ENCODE measurements at regions not wholly inside any gene's neighbourhood (a gene's known extent, or its start where the extent isn't known, plus 50 kb on each side); places are given as distances from the start of the nearest gene placed in this dataset.

DNA sequence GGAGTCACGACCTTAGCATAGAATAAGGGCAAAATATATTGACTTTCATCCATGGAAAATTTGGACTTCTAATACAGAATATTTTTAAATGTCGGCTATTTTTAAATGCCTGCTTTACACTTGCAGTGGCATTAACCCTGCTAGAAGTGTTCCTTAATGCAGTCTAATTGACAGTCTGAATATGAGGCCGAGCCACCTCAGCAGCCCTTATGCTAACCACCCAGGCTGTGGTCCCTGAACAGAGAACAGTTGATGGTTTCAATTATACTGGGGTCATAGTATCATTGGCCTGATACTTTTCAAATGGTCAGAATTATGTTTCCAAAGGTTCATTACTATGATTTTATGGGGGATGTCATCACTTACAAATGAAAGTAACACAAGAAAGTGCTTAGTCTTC is 764.7 kb upstream of the SLITRK1 start:
- TF ChIP-seq, protein P1, sequence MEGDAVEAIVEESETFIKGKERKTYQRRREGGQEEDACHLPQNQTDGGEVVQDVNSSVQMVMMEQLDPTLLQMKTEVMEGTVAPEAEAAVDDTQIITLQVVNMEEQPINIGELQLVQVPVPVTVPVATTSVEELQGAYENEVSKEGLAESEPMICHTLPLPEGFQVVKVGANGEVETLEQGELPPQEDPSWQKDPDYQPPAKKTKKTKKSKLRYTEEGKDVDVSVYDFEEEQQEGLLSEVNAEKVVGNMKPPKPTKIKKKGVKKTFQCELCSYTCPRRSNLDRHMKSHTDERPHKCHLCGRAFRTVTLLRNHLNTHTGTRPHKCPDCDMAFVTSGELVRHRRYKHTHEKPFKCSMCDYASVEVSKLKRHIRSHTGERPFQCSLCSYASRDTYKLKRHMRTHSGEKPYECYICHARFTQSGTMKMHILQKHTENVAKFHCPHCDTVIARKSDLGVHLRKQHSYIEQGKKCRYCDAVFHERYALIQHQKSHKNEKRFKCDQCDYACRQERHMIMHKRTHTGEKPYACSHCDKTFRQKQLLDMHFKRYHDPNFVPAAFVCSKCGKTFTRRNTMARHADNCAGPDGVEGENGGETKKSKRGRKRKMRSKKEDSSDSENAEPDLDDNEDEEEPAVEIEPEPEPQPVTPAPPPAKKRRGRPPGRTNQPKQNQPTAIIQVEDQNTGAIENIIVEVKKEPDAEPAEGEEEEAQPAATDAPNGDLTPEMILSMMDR (IDR thresholded peaks at IDR 0.05; ENCODE audit: borderline replicate concordance, control extremely low read depth, extremely low read depth, insufficient read depth, missing control alignments) = no peak
- in situ Hi-C loops (cut with MboI; ENCODE audit: low sequenced_read_pairs, unreplicated experiment) = no loop called here
- no peak for DNase-seq (ENCODE audit: low spot score)

- TF ChIP-seq, protein P1 (IDR thresholded peaks at IDR 0.05; ENCODE audit: borderline replicate concordance, control extremely low read depth, extremely low read depth, insufficient read depth, missing control alignments) = no peak
- in situ Hi-C loops (cut with MboI; ENCODE audit: low sequenced_read_pairs, unreplicated experiment) = no loop called here
- no peak for DNase-seq (ENCODE audit: low spot score)
Observed at GRCh38 chr13:84645196-84646012, 763.1 kb upstream of the SLITRK1 start.

- TF ChIP-seq, protein P1 (IDR thresholded peaks at IDR 0.05; ENCODE audit: borderline replicate concordance, control extremely low read depth, extremely low read depth, insufficient read depth, missing control alignments) = no peak
- in situ Hi-C loops (cut with MboI; ENCODE audit: low sequenced_read_pairs, unreplicated experiment) = no loop called here
- DNase-seq (ENCODE audit: low spot score) = no peak
Observed at GRCh38 chr13:84641491-84641890, 759.2 kb upstream of the SLITRK1 start.

DNA sequence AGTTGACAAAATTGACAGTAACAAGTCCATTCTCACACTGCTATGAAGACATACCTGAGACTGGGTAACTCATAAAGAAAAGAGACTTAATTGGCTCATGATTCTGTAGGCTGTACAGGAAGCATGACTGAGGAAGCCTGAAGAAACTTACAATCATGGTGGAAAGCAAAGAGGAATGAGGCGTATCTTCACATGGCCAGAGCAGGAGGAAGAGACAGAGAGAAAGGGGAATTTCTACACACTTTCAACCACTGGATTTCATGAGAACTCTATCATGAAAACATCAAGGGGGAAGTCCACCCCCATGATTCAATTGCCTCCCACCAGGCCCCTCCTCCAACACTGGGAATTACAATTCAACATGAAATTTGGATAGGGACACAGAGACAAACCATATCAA is 758.4 kb upstream of the SLITRK1 start:
- DNase-seq (ENCODE audit: low spot score) = no peak
- TF ChIP-seq, protein P1 (IDR thresholded peaks at IDR 0.05; ENCODE audit: borderline replicate concordance, control extremely low read depth, extremely low read depth, insufficient read depth, missing control alignments) = no peak
- in situ Hi-C loops (cut with MboI; ENCODE audit: low sequenced_read_pairs, unreplicated experiment) = no loop called here

DNA sequence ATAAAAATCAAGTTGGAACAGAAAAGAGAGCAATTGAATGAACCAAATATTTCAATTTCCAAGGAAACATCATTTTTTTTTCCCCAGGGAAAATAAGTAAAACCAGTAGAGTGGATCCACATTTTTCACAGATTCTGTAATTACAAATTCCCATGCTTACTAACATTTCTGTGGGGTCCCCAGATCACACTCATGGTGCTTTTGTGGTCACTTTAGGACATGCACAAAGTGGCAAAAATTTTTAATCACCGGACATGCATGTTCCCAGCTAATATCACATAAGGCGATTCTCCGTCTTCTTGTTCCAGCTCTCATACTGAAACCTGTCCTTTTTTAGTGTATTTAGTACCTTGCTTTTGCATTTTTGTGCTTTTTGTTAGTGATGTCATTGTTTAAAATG is 748.2 kb upstream of the SLITRK1 start:
- in situ Hi-C loops (cut with MboI; ENCODE audit: low sequenced_read_pairs, unreplicated experiment) = no loop called here
- no peak for DNase-seq (ENCODE audit: low spot score)
- TF ChIP-seq, protein P1 (IDR thresholded peaks at IDR 0.05; ENCODE audit: borderline replicate concordance, control extremely low read depth, extremely low read depth, insufficient read depth, missing control alignments) = no peak

DNA sequence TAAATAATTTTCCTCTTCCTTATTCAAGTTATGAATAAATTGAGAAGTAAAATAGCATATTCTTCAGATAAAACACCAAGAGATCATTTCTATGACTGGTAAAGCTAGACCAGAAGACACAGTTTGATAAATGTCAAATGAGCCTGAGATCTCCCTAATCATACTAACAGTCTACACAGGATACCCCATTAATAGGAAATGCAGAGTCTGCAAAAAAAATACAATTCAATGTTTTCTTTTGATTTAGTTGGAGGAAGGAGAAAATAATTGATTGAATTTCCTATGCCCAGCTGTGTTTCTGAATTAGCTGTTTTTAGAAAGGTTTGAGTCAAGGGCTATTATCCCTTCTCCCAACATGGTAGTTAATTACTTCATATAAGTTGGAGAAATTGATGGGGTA is 734.6 kb upstream of the SLITRK1 start:
- TF ChIP-seq, protein P1 (IDR thresholded peaks at IDR 0.05; ENCODE audit: borderline replicate concordance, control extremely low read depth, extremely low read depth, insufficient read depth, missing control alignments) = no peak
- in situ Hi-C loops (cut with MboI; ENCODE audit: low sequenced_read_pairs, unreplicated experiment) = no loop called here
- no peak for DNase-seq (ENCODE audit: low spot score)

All from GM13976 (cell line).